ENCODE measurements at regions not wholly inside any gene's neighbourhood (a gene's known extent, or its start where the extent isn't known, plus 50 kb on each side); places are given as distances from the start of the nearest gene placed in this dataset.

GRCh38 chr12:97411341-97411740 is 51.3 kb upstream of the RMST start:
- CTCF ChIA-PET: no interaction called here
- no peaks in the 10 kb centered on the region for H3K4me1 ChIP-seq (ENCODE audit: insufficient read depth, low read length, poor library complexity, severe bottlenecking)
- H3K27ac ChIP-seq (ENCODE audit: low read depth, low read length, poor library complexity, severe bottlenecking): no peak overlapping the region

More at GRCh38 chr12:97411341-97411740, 51.3 kb upstream of the RMST start:
- POLR2A ChIA-PET (ENCODE audit: low non-redundant PET): no interaction called here
- intact Hi-C loops (cut with micrococcal nuclease; ENCODE audit: unreplicated experiment): no loop called here
- BruUV-seq (replicated peaks): no TSS peak
- TF ChIP-seq EZH2 (IDR thresholded peaks at IDR 0.05; ENCODE audit: borderline replicate concordance, low read depth, low read length, poor library complexity, severe bottlenecking): no peak
- TF ChIP-seq CTCF (conservative IDR thresholded peaks at IDR 0.05; ENCODE audit: low read depth, low read length): no peak
- Histone ChIP-seq H3K9me3 (ENCODE audit: low read depth, low read length, poor library complexity, severe bottlenecking) (no peaks in the 10 kb centered on the region), H3K4me3 (ENCODE audit: low read depth, low read length, poor library complexity, severe bottlenecking) (no peak overlapping the region), H3K27me3 (replicated peaks; ENCODE audit: insufficient read depth, low read depth, low read length, poor library complexity) (peaks cover 38% of the 10 kb centered on the region), H3K36me3 (ENCODE audit: insufficient read depth, low read length, poor library complexity, severe bottlenecking) (no peaks in the 10 kb centered on the region)
- DNase-seq (ENCODE audit: low spot score): no peak

All from A673 (cell line).